SHP77 treated with DMSO at 0.1 percent for 48 hours (cell line): ENCODE measurements at regions not wholly inside any gene's neighbourhood (a gene's known extent, or its start where the extent isn't known, plus 50 kb on each side); places are given as distances from the start of the nearest gene placed in this dataset.
"Not testable (repeated sequence)": the region's sequence is repeated elsewhere in the genome, so short reads cannot be mapped to it uniquely, and the experiment has no call there.

Experiments used
- DNase-seq: peaks from one replicate; lab custom pipeline; 2025; lab: John Stamatoyannopoulos, UW

GRCh38 chr3:110955301-110955880 is 116.2 kb upstream of the NECTIN3 start:
- DNase-seq, result no peak

- DNase-seq, result no peak
These were observed 115.5 kb upstream of the NECTIN3 start for GRCh38 chr3:110956081-110956480.

GRCh38 chr3:110957247-110958025 is 114.2 kb upstream of the NECTIN3 start:
- no peak for DNase-seq

- DNase-seq, result no peak
These were observed 113.1 kb upstream of the NECTIN3 start for GRCh38 chr3:110958313-110959147.

- DNase-seq, result no peak
These were observed 105.6 kb upstream of the NECTIN3 start for GRCh38 chr3:110965976-110966375.

GRCh38 chr3:110966966-110967663 is 104.5 kb upstream of the NECTIN3 start:
- DNase-seq, result no peak

GRCh38 chr3:110968076-110968475 is 103.5 kb upstream of the NECTIN3 start:
- no peak for DNase-seq

GRCh38 chr3:110969229-110970211 is 102.1 kb upstream of the NECTIN3 start:
- no peak for DNase-seq

- DNase-seq, result no peak
These were observed 100.5 kb upstream of the NECTIN3 start for GRCh38 chr3:110971010-110971601.

GRCh38 chr3:110973263-110973895 is 98.2 kb upstream of the NECTIN3 start:
- DNase-seq, result no peak

GRCh38 chr3:110974902-110975301 is 96.7 kb upstream of the NECTIN3 start:
- no peak for DNase-seq

GRCh38 chr3:110984456-110985250 is 87.0 kb upstream of the NECTIN3 start:
- no peak for DNase-seq

- DNase-seq, result no peak
These were observed 82.2 kb upstream of the NECTIN3 start for GRCh38 chr3:110989446-110989845.

- peak; percentile 96 for DNase-seq
These were observed 76.0 kb upstream of the NECTIN3 start for GRCh38 chr3:110995461-110996231.

GRCh38 chr3:110998766-110999165 is 72.8 kb upstream of the NECTIN3 start:
- DNase-seq, result not testable (repeated sequence)

GRCh38 chr3:111006485-111006884 is 65.1 kb upstream of the NECTIN3 start:
- not testable (repeated sequence) for DNase-seq

- DNase-seq, result no peak
These were observed 59.0 kb upstream of the NECTIN3 start for GRCh38 chr3:111012388-111013248.
